ENCODE measurements at regions not wholly inside any gene's neighbourhood (a gene's known extent, or its start where the extent isn't known, plus 50 kb on each side); places are given as distances from the start of the nearest gene placed in this dataset.

DNA sequence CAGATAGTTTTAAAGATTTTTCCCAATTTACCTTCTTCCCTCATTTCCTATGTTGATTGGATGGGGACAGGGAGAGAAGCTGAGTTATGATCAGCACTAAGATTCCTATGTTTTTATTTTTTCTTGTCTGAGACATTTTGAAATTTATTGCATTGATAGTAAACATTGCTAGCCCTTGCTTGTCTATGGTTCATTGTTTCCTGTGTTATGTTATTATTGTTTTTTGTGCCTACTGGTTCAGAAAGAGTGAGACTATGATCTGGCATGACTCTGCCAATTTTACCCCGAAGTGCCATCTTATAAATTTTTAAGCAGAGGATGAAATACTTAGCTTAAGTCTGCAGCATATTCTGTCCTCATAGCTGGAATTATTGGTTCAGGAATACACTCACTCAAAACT lies 478.5 kb downstream of the MBD2 start:
- H3K4me1 ChIP-seq = peaks cover 0 to 4% (median 0%) of the 10 kb centered on the region in 4 donors
- H3K4me3 ChIP-seq = no peak overlapping the region
- ATAC-seq (ENCODE audit: low FRiP score in 2 of 2) (no peak), DNase-seq (no peak)
- H3K36me3 ChIP-seq = no peaks in the 10 kb centered on the region
- TF ChIP-seq POLR2AphosphoS5 (IDR thresholded peaks at IDR 0.05) (no peak), EP300 (IDR thresholded peaks at IDR 0.05) (no peak), POLR2A (IDR thresholded peaks at IDR 0.05) (no peak)
- TF ChIP-seq, protein P1, sequence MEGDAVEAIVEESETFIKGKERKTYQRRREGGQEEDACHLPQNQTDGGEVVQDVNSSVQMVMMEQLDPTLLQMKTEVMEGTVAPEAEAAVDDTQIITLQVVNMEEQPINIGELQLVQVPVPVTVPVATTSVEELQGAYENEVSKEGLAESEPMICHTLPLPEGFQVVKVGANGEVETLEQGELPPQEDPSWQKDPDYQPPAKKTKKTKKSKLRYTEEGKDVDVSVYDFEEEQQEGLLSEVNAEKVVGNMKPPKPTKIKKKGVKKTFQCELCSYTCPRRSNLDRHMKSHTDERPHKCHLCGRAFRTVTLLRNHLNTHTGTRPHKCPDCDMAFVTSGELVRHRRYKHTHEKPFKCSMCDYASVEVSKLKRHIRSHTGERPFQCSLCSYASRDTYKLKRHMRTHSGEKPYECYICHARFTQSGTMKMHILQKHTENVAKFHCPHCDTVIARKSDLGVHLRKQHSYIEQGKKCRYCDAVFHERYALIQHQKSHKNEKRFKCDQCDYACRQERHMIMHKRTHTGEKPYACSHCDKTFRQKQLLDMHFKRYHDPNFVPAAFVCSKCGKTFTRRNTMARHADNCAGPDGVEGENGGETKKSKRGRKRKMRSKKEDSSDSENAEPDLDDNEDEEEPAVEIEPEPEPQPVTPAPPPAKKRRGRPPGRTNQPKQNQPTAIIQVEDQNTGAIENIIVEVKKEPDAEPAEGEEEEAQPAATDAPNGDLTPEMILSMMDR (IDR thresholded peaks at IDR 0.05) = no peak
- no peaks in the 10 kb centered on the region for H3K9me3 ChIP-seq
- no peak overlapping the region for H3K27ac ChIP-seq
- no peaks in the 10 kb centered on the region for H3K27me3 ChIP-seq
- WGBS, 2 donors = 0 to 74% methylated on average over 1 of the region's 1 CpG

DNA sequence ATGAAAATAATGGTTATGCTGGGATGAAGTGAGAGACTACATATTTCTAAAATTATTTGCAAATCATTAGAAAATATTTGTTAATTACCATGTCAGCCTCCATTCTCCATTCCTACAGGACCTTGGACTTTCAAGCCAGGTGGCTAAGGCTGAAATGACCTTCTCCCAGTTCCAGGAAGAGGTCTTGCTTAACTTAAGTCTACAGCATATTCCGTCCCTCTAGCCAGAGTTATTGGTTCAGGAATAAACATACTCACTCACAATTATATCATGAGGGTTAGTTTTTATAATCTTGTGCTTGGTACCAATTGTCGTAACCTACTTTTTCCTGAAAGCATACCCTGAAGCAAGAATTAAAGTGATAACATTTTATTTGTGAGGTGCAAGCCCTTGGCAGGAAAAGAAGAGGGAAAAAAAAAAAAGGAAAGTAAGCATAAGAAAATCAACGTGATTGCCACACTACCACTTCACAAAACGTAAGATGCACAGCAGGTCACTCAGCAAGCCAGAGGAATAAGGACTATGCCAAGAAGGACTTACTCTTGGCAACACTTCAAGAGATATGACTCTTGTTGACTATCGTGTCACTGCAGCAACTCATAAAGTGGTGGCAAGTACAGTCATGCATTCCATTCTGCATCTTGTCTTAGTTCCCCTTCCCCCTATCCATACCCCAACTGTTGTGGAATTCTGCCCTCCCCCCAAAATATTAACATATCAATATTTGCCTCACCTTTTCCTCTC lies 479.1 kb downstream of the MBD2 start:
- Histone ChIP-seq H3K9me3 (no peaks in the 10 kb centered on the region), H3K4me1 (peaks cover 0 to 4% (median 0%) of the 10 kb centered on the region in 4 donors), H3K27me3 (no peaks in the 10 kb centered on the region), H3K27ac (peak overlapping the region in 1 of 4 donors; percentile 27), H3K36me3 (no peaks in the 10 kb centered on the region), H3K4me3 (no peak overlapping the region)
- peak in 1 of 2 donors; percentile 54 for DNase-seq
- peak; percentile 56 to 86 for ATAC-seq (ENCODE audit: low FRiP score in 2 of 2)
- TF ChIP-seq POLR2A (IDR thresholded peaks at IDR 0.05) (no peak), EP300 (IDR thresholded peaks at IDR 0.05) (peak in 2 of 4 donors; percentile 58 to 91), POLR2AphosphoS5 (IDR thresholded peaks at IDR 0.05) (peak; percentile 41 to 51)
- TF ChIP-seq, protein P1 (IDR thresholded peaks at IDR 0.05) = no peak
- 46 to 55% methylated on average over 5 of the region's 5 CpGs for WGBS, 2 donors

DNA sequence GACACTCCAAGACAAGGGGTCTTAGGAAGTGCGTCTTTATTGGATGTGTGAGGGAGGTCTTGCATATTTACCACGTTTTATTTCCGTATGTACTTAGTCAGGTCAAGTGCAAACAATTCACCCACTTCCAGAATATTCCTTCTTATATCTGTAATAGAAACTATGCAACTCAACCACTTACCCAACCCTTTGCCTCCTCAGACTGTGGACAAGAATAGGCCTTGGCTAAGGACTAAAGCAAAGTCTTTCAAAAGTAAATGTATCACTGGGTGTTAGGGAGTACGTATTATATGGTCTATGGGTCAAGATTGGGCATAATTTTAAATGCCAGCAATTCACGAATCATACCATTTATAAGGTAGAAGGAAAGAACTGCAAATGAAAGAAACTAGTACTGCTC lies 484.8 kb downstream of the MBD2 start:
- Histone ChIP-seq H3K4me3 (no peak overlapping the region), H3K27ac (no peak overlapping the region), H3K4me1 (no peaks in the 10 kb centered on the region), H3K36me3 (no peaks in the 10 kb centered on the region), H3K27me3 (no peaks in the 10 kb centered on the region), H3K9me3 (no peaks in the 10 kb centered on the region)
- TF ChIP-seq EP300 (IDR thresholded peaks at IDR 0.05) = no peak
- no peak for TF ChIP-seq POLR2AphosphoS5 (IDR thresholded peaks at IDR 0.05)
- TF ChIP-seq, protein P1 (IDR thresholded peaks at IDR 0.05) = no peak
- no peak for TF ChIP-seq POLR2A (IDR thresholded peaks at IDR 0.05)
- no peak for DNase-seq
- peak in 1 of 2 donors; percentile 84 for ATAC-seq (ENCODE audit: low FRiP score in 2 of 2)
- 54 to 61% methylated on average over 5 of the region's 5 CpGs for WGBS, 2 donors

DNA sequence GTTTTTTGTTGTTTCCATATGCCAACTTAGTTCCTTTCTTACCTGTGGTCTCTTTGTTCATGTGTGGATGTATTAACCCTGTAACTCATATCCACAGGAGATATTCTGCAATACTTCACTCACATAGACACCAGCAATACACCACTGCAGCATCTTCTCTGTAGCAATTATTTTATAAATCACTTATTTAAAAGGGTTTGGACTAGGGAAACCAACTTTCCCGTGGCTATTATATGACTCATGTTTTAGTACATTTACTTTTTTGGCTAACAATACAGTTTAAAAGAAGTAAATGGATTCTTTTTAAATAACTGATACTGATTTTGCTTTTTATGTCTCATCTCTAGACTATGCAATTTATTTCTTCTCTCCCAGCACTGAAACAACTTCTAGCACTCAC lies 488.9 kb downstream of the MBD2 start:
- ATAC-seq (ENCODE audit: low FRiP score in 2 of 2) (no peak), DNase-seq (no peak)
- no peaks in the 10 kb centered on the region for H3K27me3 ChIP-seq
- H3K4me1 ChIP-seq = no peaks in the 10 kb centered on the region
- no peaks in the 10 kb centered on the region for H3K36me3 ChIP-seq
- no peak overlapping the region for H3K4me3 ChIP-seq
- WGBS, 2 donors = 81 to 86% methylated on average over 1 of the region's 1 CpG
- TF ChIP-seq, protein P1 (IDR thresholded peaks at IDR 0.05) = no peak
- no peak for TF ChIP-seq POLR2A (IDR thresholded peaks at IDR 0.05)
- TF ChIP-seq EP300 (IDR thresholded peaks at IDR 0.05) = no peak
- no peak for TF ChIP-seq POLR2AphosphoS5 (IDR thresholded peaks at IDR 0.05)
- no peaks in the 10 kb centered on the region for H3K9me3 ChIP-seq
- no peak overlapping the region for H3K27ac ChIP-seq
